A549 (cell line): ENCODE measurements at regions not wholly inside any gene's neighbourhood (a gene's known extent, or its start where the extent isn't known, plus 50 kb on each side); places are given as distances from the start of the nearest gene placed in this dataset.

Source experiments
- ATAC-seq, 2 experiments: fragments of 200-7000 bp in 1 of 2; fragments of >200 bp in 1 of 2; cut with Nextera tagmentation in 1 of 2; cut with Tn5 transposase in 1 of 2; 3 replicates each; pipeline versions ENCODE4 v1.8.0 to v1.9.1; 2018 to 2020; ENCODE audit warnings: mild to moderate bottlenecking in 1 of 2, moderate library complexity in 1 of 2
- CTCF ChIA-PET: fragments of 300-600 bp; sonication (Branson Sonifier 250); formaldehyde crosslinking; extraction: SDS; loops from one replicate; lab custom pipeline; 2021; ENCODE audit warnings: antibody characterized with exemption, inconsistent platforms; lab: Yijun Ruan, JAX
- POLR2A ChIA-PET: fragments of 350-600 bp; formaldehyde crosslinking; extraction: SDS; loops from one replicate; lab custom pipeline; 2021; ENCODE audit warnings: antibody characterized with exemption, inconsistent platforms; lab: Yijun Ruan, JAX
- DNase-seq, 2 experiments: peaks; one replicate each; pipeline versions ENCODE4 v3.0.0 to v3.0.0-alpha.2; 2011 to 2016; ENCODE audit warnings: low read depth in 1 of 2, low spot score in 1 of 2
- FAIRE-seq: peaks from 2 replicates; lab custom pipeline; 2011; peaks lifted over from hg19 to GRCh38; lab: Jason Lieb, UNC
- H3K27ac ChIP-seq, 2 experiments: fragments of >200 bp; sonication (Bioruptor Twin); formaldehyde crosslinking; 3 replicates each; pipeline ENCODE4 v1.5.1; 2016 to 2017
- H3K4me1 ChIP-seq: fragments of >200 bp; sonication (Bioruptor Twin); formaldehyde crosslinking; 3 replicates; pipeline ENCODE4 v1.6.1; 2016
- H3K4me2 ChIP-seq: fragments of >200 bp; sonication (Bioruptor Twin); formaldehyde crosslinking; 3 replicates; pipeline ENCODE4 v1.6.1; 2016
- H3K4me3 ChIP-seq: fragments of >200 bp; sonication (Bioruptor Twin); formaldehyde crosslinking; 3 replicates; pipeline ENCODE4 v1.5.1; 2016
- H3K9me3 ChIP-seq: fragments of >200 bp; sonication (Bioruptor Twin); formaldehyde crosslinking; 3 replicates; pipeline ENCODE4 v1.6.1; 2016
- BCL3 ChIP-seq: fragments of >200 bp; sonication (Bioruptor Twin); formaldehyde crosslinking; IDR thresholded peaks from 3 replicates; pipeline ENCODE4 v1.6.1; 2016
- BHLHE40 ChIP-seq: IDR thresholded peaks from 2 replicates; pipeline ENCODE4 v1.6.1; 2012; ENCODE audit warnings: low read depth, low read length, inconsistent platforms
- CBX2 ChIP-seq: fragments of 200-600 bp; sonication (generic); IDR thresholded peaks from 2 replicates; pipeline ENCODE4 v1.6.1; 2016; ENCODE audit warnings: low read depth, mild to moderate bottlenecking, borderline replicate concordance
- CBX8 ChIP-seq: fragments of 200-600 bp; sonication (generic); IDR thresholded peaks from 2 replicates; pipeline ENCODE4 v1.6.1; 2016
- CEBPB ChIP-seq, 2 experiments: fragments of >200 bp in 1 of 2; sonication (Bioruptor Twin) in 1 of 2; formaldehyde crosslinking in 1 of 2; IDR thresholded peaks; 2 replicates each; pipeline ENCODE4 v1.6.1; 2012 to 2016
- CTCF ChIP-seq: fragments of >200 bp; sonication (Bioruptor Twin); formaldehyde crosslinking; IDR thresholded peaks from 3 replicates; pipeline ENCODE4 v1.5.1; 2016
- EHF ChIP-seq: fragments of 250-450 bp; sonication (Bioruptor Pico); IDR thresholded peaks from 2 replicates; pipeline ENCODE4 v1.5.0; 2020; ENCODE audit warnings: mild to moderate bottlenecking
- EHMT2 ChIP-seq: fragments of 200-600 bp; sonication (generic); IDR thresholded peaks from 2 replicates; pipeline ENCODE4 v1.6.1; 2016; ENCODE audit warnings: antibody characterized with exemption, low read depth, mild to moderate bottlenecking, moderate library complexity
- EP300 ChIP-seq, 2 experiments: fragments of >200 bp; sonication (Bioruptor Twin); formaldehyde crosslinking; IDR thresholded peaks; 2 replicates in 1 of 2; 3 replicates in 1 of 2; pipeline ENCODE4 v1.6.1; 2016 to 2017
- ESRRA ChIP-seq: fragments of 150-350 bp; IDR thresholded peaks from 2 replicates; pipeline ENCODE4 v1.6.1; 2014; ENCODE audit warnings: mild to moderate bottlenecking, low read length, borderline replicate concordance
- FOSL2 ChIP-seq, 2 experiments: fragments of 450-650 bp in 1 of 2; fragments of >200 bp in 1 of 2; sonication (Bioruptor Twin) in 1 of 2; formaldehyde crosslinking; IDR thresholded peaks; 2 replicates each; pipeline versions ENCODE4 v1.5.0 to v1.6.1; 2016 to 2020; ENCODE audit warnings: mild to moderate bottlenecking in 1 of 2, moderate library complexity in 1 of 2
- GATA3 ChIP-seq: IDR thresholded peaks from 2 replicates; pipeline ENCODE4 v1.6.1; 2012; ENCODE audit warnings: borderline replicate concordance
- HEYL ChIP-seq: fragments of 250-450 bp; sonication (Bioruptor Pico); IDR thresholded peaks from 2 replicates; pipeline ENCODE4 v1.8.0; 2021; ENCODE audit warnings: mild to moderate bottlenecking, moderate library complexity
- HMGXB4 ChIP-seq: fragments of 250-450 bp; sonication (Bioruptor Pico); IDR thresholded peaks from 2 replicates; pipeline ENCODE4 v1.5.0; 2021; ENCODE audit warnings: mild to moderate bottlenecking, moderate library complexity, borderline replicate concordance
- HOXA7 ChIP-seq: fragments of 250-450 bp; sonication (Bioruptor Pico); IDR thresholded peaks from 2 replicates; pipeline ENCODE4 v1.5.0; 2020; ENCODE audit warnings: mild to moderate bottlenecking, moderate library complexity
- HOXB13 ChIP-seq: fragments of 250-450 bp; sonication (Bioruptor Pico); IDR thresholded peaks from 2 replicates; pipeline ENCODE4 v1.5.0; 2020; ENCODE audit warnings: low read depth, mild to moderate bottlenecking, moderate library complexity
- MAFK ChIP-seq: fragments of 450-650 bp; IDR thresholded peaks from 2 replicates; pipeline ENCODE4 v1.6.1; 2014; ENCODE audit not compliant: partially characterized antibody
- MAZ ChIP-seq: fragments of 150-350 bp; IDR thresholded peaks from 2 replicates; pipeline ENCODE4 v1.6.1; 2014; ENCODE audit warnings: antibody characterized with exemption, low read depth, low read length, borderline replicate concordance
- NFE2L2 ChIP-seq: fragments of 150-350 bp; conservative IDR thresholded peaks from 2 replicates; pipeline ENCODE4 v1.6.1; 2014; ENCODE audit warnings: low read length
- NPAS2 ChIP-seq: fragments of 250-450 bp; sonication (Bioruptor Pico); IDR thresholded peaks from 2 replicates; pipeline ENCODE4 v1.8.0; 2022; ENCODE audit warnings: mild to moderate bottlenecking, moderate library complexity, borderline replicate concordance
- NR3C1 ChIP-seq: fragments of >200 bp; sonication (Bioruptor Twin); formaldehyde crosslinking; IDR thresholded peaks from 3 replicates; pipeline ENCODE4 v1.6.1; 2017
- PBX3 ChIP-seq: IDR thresholded peaks from 2 replicates; pipeline ENCODE4 v1.6.1; 2012
- POLR2A ChIP-seq: IDR thresholded peaks from 2 replicates; pipeline ENCODE4 v1.6.1; 2012; ENCODE audit warnings: mild to moderate bottlenecking, low read length
- RAD21 ChIP-seq, 2 experiments: fragments of >200 bp in 1 of 2; sonication (Bioruptor Twin) in 1 of 2; formaldehyde crosslinking in 1 of 2; IDR thresholded peaks in 1 of 2; conservative IDR thresholded peaks in 1 of 2; 2 replicates in 1 of 2; 3 replicates in 1 of 2; pipeline ENCODE4 v1.6.1; 2012 to 2018; ENCODE audit warnings: inconsistent platforms in 1 of 2
- RARB ChIP-seq: fragments of 250-450 bp; sonication (Bioruptor Pico); IDR thresholded peaks from 2 replicates; pipeline ENCODE4 v1.8.0; 2021; ENCODE audit warnings: mild to moderate bottlenecking, moderate library complexity
- RFX5 ChIP-seq: fragments of 450-650 bp; IDR thresholded peaks from 2 replicates; pipeline ENCODE4 v1.7.1; 2014; ENCODE audit warnings: antibody characterized with exemption, mild to moderate bottlenecking, moderate library complexity
- RNF2 ChIP-seq: fragments of 200-600 bp; sonication (generic); IDR thresholded peaks from 2 replicates; pipeline ENCODE4 v1.6.1; 2016; ENCODE audit warnings: low read depth, mild to moderate bottlenecking, antibody characterized with exemption, moderate library complexity, borderline replicate concordance
- SREBF2 ChIP-seq: fragments of 450-650 bp; IDR thresholded peaks from 2 replicates; pipeline ENCODE4 v1.6.1; 2014; ENCODE audit warnings: mild to moderate bottlenecking, moderate library complexity
- TP53 ChIP-seq: fragments of 250-450 bp; sonication (Bioruptor Pico); IDR thresholded peaks from 2 replicates; pipeline ENCODE4 v1.5.0; 2021; ENCODE audit warnings: mild to moderate bottlenecking, moderate library complexity
- ZFP36 ChIP-seq: fragments of 450-650 bp; IDR thresholded peaks from 2 replicates; pipeline ENCODE4 v1.6.1; 2014; ENCODE audit warnings: borderline replicate concordance; ENCODE audit not compliant: partially characterized antibody
- ZNF302 ChIP-seq: fragments of 250-450 bp; sonication (Bioruptor Pico); IDR thresholded peaks from 2 replicates; pipeline ENCODE4 v1.9.0; 2021; ENCODE audit warnings: inconsistent platforms, mild to moderate bottlenecking, moderate library complexity
- ZSCAN20 ChIP-seq: fragments of 250-450 bp; sonication (Bioruptor Pico); IDR thresholded peaks from 2 replicates; pipeline ENCODE4 v1.8.0; 2022; ENCODE audit warnings: mild to moderate bottlenecking, moderate library complexity
- WGBS: methylation state at CpG from one replicate; pipeline ENCODE4 v1.1.6; 2017; ENCODE audit errors: missing lambda C conversion rate; 5-methylcytosine and 5-hydroxymethylcytosine counted together
- TF ChIP-seq, protein P1 (sequence below): IDR thresholded peaks from 2 replicates; pipeline ENCODE4 v1.6.1; 2012

DNA sequence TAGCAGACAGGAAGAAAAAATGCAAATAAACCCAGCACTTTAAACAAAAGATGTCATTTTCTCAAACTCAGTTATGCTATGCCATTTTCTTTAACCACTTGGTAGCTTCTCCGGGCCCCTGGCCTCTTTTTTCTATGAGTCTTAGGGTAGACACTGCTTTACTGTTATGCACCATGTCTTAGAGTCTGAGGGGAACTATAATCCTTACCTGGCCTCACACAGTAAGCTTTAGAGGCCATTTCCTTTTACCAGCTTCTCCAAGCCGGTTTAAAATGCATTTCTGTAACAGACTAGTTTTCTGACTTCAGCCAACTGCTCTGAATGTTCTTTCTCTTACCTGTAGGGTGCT, 73.7 kb upstream of the EDEM3 start:
- POLR2A ChIA-PET = no interaction called here
- WGBS = 64% methylated on average over 2 of the region's 2 CpGs
- no peak overlapping the region for H3K27ac ChIP-seq
- CTCF ChIA-PET = interaction anchor here (0.7 to 3.8 kb wide), 2 partner anchors 23 to 154 kb away, joined by 3 to 14 read pairs; no protein-coding TSS in a partner anchor
- H3K4me3 ChIP-seq = no peak overlapping the region
- 0 out of 3 replicates have a peak overlapping the region, but pooled peaks have one; percentile 13 for H3K4me2 ChIP-seq
- DNase-seq (no peak), FAIRE-seq (no peak), ATAC-seq (no peak; a peak in 1 of 6 replicates)
- no peaks in the 10 kb centered on the region for H3K9me3 ChIP-seq
- TF ChIP-seq EHMT2 (no peak), NPAS2 (no peak), POLR2A (no peak), ZSCAN20 (CRISPR knock-in tag) (no peak), EHF (no peak), CBX8 (no peak), CTCF (no peak), NR3C1 (no peak), EP300 (IDR thresholded peaks at IDR 0.05) (no peak), BCL3 (no peak), RNF2 (no peak), ZFP36 (no peak), NFE2L2 (no peak), HOXB13 (CRISPR knock-in tag) (no peak)
- TF ChIP-seq, protein P1, sequence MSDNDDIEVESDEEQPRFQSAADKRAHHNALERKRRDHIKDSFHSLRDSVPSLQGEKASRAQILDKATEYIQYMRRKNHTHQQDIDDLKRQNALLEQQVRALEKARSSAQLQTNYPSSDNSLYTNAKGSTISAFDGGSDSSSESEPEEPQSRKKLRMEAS = no peak
- H3K4me1 ChIP-seq = peaks cover 9% of the 10 kb centered on the region

DNA sequence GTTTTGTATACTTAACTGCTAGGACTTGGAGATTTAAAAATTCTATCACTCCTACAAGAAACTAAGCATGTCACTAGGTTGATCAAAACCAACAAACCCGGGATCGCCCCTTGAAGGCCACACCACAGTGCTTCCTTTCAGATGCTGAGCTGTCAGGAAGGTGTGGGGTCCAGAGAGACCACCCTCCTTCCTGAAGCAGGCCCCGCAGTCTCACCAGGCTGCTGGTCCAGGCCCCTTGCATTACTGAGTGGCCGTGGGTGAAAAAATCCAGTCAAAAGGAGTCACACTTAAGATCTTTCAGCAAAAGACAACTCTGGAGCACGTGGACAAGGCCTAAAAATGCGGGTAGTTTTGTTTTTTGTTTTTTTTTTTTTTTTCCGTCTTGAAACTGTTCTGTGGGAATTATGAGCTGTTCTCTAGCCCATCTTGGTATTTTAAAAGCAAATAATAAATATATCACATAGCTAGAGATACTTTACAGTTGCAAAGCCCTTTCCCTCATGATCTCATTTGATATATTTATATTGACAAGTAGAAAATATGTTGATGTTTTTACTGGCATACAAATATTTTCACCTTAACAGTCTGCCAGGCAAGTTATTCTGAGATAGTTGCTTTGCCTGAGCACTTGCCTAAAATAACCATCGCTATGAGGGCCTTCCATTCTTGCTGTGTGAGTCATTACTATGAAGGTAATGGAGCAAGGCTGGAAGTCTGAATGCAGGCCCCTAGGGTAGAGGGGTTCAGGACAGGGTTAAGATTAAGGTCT, 73.1 kb upstream of the EDEM3 start:
- no peak for FAIRE-seq

More for the DNA sequence above, 73.1 kb upstream of the EDEM3 start:
- ChIA-PET CTCF (interaction anchor here (0.7 to 3.8 kb wide), 2 partner anchors 22 to 154 kb away, joined by 3 to 14 read pairs; no protein-coding TSS in a partner anchor), POLR2A (no interaction called here)
- Histone ChIP-seq H3K9me3 (no peaks in the 10 kb centered on the region), H3K27ac (no peak overlapping the region), H3K4me3 (no peak overlapping the region), H3K4me2 (0 out of 3 replicates have a peak overlapping the region, but pooled peaks have one; percentile 13), H3K4me1 (peaks cover 9% of the 10 kb centered on the region)
- WGBS = 65% methylated on average over 8 of the region's 8 CpGs
- ATAC-seq = peak; percentile 39 to 70; a peak in 3 of 6 replicates
- no peak for TF ChIP-seq BHLHE40
- TF ChIP-seq ESRRA = no peak
- no peak for TF ChIP-seq MAZ
- no peak for TF ChIP-seq TP53 (CRISPR knock-in tag)
- TF ChIP-seq FOSL2 (IDR thresholded peaks at IDR 0.05) = no peak
- TF ChIP-seq FOSL2 (CRISPR knock-in tag; IDR thresholded peaks at IDR 0.05) = no peak
- TF ChIP-seq PBX3 = no peak
- no peak for TF ChIP-seq RAD21 (conservative IDR thresholded peaks at IDR 0.05 in 1 of 2, IDR thresholded peaks at IDR 0.05 in 1 of 2)
- TF ChIP-seq HOXA7 (CRISPR knock-in tag) = no peak
- TF ChIP-seq ZSCAN20 (CRISPR knock-in tag) = no peak
- no peak for TF ChIP-seq SREBF2
- no peak for TF ChIP-seq MAFK
- TF ChIP-seq HMGXB4 = no peak
- TF ChIP-seq GATA3 = no peak
- TF ChIP-seq ZNF302 (CRISPR knock-in tag) = no peak
- no peak for TF ChIP-seq CBX2
- TF ChIP-seq CEBPB (IDR thresholded peaks at IDR 0.05) = no peak
- no peak for TF ChIP-seq RFX5
- TF ChIP-seq RARB (CRISPR knock-in tag) = no peak
- no peak for TF ChIP-seq HEYL (CRISPR knock-in tag)
- DNase-seq = no peak
